Right hindlimb (tissue), 1 donor: ENCODE measurements at regions not wholly inside any gene's neighbourhood (a gene's known extent, or its start where the extent isn't known, plus 50 kb on each side); places are given as distances from the start of the nearest gene placed in this dataset.
"Not testable (repeated sequence)": the region's sequence is repeated elsewhere in the genome, so short reads cannot be mapped to it uniquely, and the experiment has no call there.

Source experiments
- DNase-seq: peaks from one replicate; pipeline ENCODE4 v3.0.0-alpha.2; 2018

GRCh38 chr5:82470185-82470994 lies 192.2 kb upstream of the RPS23 start:
- no peak for DNase-seq

- peak; percentile 79 for DNase-seq
Measured at GRCh38 chr5:82466986-82467561, 188.9 kb upstream of the RPS23 start.

DNA sequence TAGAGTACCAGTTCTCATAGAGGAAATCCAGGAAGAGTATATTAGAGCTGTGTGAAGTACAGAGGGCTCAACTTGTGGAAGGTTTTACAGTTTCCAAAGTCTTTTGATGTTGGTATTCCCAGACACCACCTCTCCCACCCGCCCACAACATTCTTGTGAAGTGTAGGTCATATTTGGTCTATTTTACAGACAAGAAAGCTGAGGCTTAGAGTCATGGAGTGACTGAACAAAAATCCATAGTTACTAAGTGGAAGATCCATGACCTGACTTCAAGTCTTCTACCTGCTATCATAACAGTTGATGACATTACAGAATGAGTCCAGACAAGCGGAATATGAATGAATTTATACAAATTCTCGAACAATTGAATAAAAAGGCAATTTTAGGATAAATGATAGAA lies 187.1 kb upstream of the RPS23 start:
- no peak for DNase-seq

GRCh38 chr5:82459626-82460025 lies 181.5 kb upstream of the RPS23 start:
- no peak for DNase-seq

GRCh38 chr5:82455317-82455716 lies 177.2 kb upstream of the RPS23 start:
- not testable (repeated sequence) for DNase-seq

- no peak for DNase-seq
Measured at GRCh38 chr5:82448374-82448773, 170.2 kb upstream of the RPS23 start.

- DNase-seq: no peak
Measured at GRCh38 chr5:82447913-82448312, 169.8 kb upstream of the RPS23 start.

DNA sequence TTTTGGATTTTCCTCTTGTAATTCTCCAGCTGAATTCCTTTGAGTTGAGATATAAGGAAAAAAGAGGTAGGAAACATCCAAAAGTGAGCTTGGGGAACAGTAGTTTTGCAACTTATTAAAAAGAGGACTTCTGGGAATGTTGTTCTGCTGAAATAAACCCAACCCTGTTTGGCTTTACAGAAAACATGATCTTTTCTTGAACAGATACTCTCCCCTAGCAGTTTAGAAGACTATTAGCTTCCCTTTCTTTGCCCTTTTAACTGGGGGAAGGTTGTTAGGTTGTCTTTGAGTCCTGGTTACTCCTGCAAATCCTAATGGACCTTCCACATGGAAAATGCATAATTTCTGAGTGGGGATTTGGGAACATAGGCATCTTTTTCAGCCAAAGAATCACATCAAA lies 168.7 kb upstream of the RPS23 start:
- DNase-seq: no peak

GRCh38 chr5:82445726-82446335 lies 167.7 kb upstream of the RPS23 start:
- DNase-seq: no peak

- no peak for DNase-seq
Measured at GRCh38 chr5:82439750-82440445, 161.7 kb upstream of the RPS23 start.

- DNase-seq: not testable (repeated sequence)
Measured at GRCh38 chr5:82437565-82437964, 159.4 kb upstream of the RPS23 start.

- no peak for DNase-seq
Measured at GRCh38 chr5:82436291-82436690, 158.1 kb upstream of the RPS23 start.

DNA sequence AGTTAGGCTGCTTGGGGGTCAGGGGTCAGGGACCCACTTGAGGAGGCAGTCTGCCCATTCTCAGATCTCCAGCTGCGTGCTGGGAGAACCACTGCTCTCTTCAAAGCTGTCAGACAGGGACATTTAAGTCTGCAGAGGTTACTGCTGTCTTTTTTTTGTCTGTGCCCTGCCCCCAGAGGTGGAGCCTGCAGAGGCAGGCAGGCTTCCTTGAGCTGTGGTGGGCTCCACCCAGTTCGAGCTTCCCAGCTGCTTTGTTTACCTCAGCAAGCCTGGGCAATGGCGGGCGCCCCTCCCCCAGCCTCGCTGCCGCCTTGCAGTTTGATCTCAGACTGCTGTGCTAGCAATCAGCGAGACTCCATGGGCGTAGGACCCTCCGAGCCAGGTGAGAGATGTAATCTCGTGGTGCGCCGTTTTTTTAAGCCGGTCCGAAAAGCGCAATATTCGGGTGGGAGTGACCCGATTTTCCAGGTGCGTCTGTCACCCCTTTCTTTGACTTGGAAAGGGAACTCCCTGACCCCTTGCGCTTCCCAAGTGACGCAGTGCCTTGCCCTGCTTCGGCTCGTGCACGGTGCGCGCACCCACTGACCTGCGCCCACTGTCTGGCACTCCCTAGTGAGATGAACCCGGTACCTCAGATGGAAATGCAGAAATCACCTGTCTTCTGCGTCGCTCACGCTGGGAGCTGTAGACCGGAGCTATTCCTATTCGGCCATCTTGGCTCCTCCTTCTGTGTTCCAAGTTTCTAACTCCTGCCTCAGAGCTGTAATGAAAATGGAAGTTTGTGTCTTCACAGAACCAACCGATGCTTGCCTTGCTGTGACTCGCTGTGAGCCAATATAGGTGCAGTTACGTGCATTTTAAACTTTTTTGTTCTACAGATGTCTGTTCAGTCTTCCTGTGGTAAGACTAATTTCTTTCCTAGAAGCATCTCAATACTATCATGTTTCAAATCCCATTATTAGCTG lies 156.8 kb upstream of the RPS23 start:
- not testable (repeated sequence) for DNase-seq

DNA sequence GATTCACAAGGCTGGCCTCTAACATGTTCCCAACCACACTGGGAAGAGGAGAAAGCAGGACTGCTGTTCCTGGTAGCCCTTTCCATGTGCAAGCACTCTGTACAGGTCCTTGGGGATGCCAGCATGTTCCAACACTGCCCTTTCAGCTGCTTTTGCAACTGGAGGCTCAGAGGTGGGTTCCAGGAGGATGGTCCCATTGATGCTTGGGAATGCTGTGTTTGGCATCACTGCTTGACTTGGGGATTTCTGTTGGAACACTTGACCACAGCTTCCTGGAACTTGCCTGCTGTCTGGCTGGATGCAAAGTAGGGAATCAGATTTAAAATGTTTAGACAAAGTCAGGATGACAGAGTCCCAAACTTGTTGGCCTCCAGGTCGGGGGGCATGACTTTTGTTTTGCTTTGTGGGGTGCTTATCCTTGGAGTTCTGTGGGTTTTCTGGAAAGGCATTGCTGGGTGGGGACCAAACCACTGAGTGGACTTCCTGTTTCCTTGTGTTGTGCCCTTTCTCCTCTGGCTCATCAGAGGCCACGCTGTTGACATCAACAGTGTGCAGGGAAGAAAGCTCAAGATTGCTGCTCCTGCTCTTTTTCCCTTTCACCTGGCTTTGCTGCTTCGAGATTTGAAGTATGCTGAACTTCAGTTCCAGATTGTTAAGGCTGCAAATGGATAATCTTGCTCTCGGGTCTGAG lies 148.5 kb upstream of the RPS23 start:
- peak; percentile 39 for DNase-seq

- peak; percentile 76 for DNase-seq
Measured at GRCh38 chr5:82425591-82425990, 147.4 kb upstream of the RPS23 start.

DNA sequence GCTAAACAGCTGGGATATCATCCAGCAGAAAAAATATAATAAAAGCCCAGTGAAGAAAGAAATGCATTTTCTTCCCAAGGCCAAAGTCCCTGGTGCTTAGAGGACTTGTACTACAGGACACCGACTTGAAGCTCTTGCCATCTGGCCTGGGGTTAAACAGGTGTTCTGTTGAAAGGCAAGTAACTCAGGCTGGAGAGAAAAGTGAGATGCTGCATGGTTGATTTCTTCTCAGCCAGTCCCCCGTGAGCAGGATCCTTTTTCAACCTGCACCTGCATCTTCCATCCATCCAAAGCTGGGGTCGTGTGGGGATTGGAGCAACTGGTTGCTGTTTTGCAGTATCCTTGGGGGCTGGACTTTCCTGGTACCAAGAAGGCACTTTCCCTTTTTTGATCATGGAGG lies 146.1 kb upstream of the RPS23 start:
- DNase-seq: peak; percentile 80

- DNase-seq: peak; percentile 62
Measured at GRCh38 chr5:82422751-82423181, 144.6 kb upstream of the RPS23 start.

- no peak for DNase-seq
Measured at GRCh38 chr5:82422001-82422740, 144.0 kb upstream of the RPS23 start.

DNA sequence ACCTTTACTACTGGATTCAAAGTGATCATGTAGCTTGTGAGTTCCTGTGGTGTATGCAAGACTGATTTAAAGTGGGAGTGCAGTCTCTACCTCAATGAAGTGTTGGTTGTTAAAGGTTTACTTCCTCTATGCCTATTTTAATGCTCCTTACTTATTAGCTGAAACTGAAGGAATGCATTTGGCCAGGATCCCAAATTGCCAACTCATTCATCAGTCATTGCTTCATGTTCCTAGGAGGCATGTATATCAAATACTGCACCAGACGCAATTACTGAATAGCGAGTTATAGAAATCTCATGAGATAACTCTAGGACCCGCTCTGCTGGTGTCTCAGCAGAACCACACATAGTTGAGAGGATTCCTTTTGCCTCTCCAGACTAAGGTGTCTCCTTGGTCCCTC lies 143.0 kb upstream of the RPS23 start:
- no peak for DNase-seq

- not testable (repeated sequence) for DNase-seq
Measured at GRCh38 chr5:82420524-82420923, 142.4 kb upstream of the RPS23 start.
